Nucleus accumbens (tissue), 56 donors: ENCODE measurements at regions not wholly inside any gene's neighbourhood (a gene's known extent, or its start where the extent isn't known, plus 50 kb on each side); places are given as distances from the start of the nearest gene placed in this dataset.

Source experiments
- DNase-seq, 56 donors: peaks; one replicate each; lab custom pipeline; 2025; lab: John Stamatoyannopoulos, UW

GRCh38 chr2:51579412-51579811, 547.5 kb upstream of the NRXN1 start:
- no peak for DNase-seq

GRCh38 chr2:51575181-51575580, 543.2 kb upstream of the NRXN1 start:
- DNase-seq: no peak

GRCh38 chr2:51559026-51559425, 527.1 kb upstream of the NRXN1 start:
- no peak for DNase-seq

GRCh38 chr2:51553476-51553875, 521.5 kb upstream of the NRXN1 start:
- DNase-seq: no peak

GRCh38 chr2:51535763-51536162, 503.8 kb upstream of the NRXN1 start:
- DNase-seq: no peak

- no peak for DNase-seq
Measured at GRCh38 chr2:51534166-51534565, 502.2 kb upstream of the NRXN1 start.

- DNase-seq: no peak
Measured at GRCh38 chr2:51528156-51528555, 496.2 kb upstream of the NRXN1 start.

GRCh38 chr2:51526766-51527165, 494.8 kb upstream of the NRXN1 start:
- no peak for DNase-seq

GRCh38 chr2:51516667-51517066, 484.7 kb upstream of the NRXN1 start:
- DNase-seq: no peak

GRCh38 chr2:51511002-51511401, 479.1 kb upstream of the NRXN1 start:
- DNase-seq: peak in 2 of 56 donors; percentile 12 to 18

GRCh38 chr2:51510303-51510702, 478.4 kb upstream of the NRXN1 start:
- DNase-seq: peak in 1 of 56 donors; percentile 0

- DNase-seq: no peak
Measured at GRCh38 chr2:51505533-51505932, 473.6 kb upstream of the NRXN1 start.

GRCh38 chr2:51490576-51491234, 458.8 kb upstream of the NRXN1 start:
- no peak for DNase-seq

GRCh38 chr2:51484605-51485004, 452.7 kb upstream of the NRXN1 start:
- no peak for DNase-seq

GRCh38 chr2:51483720-51484119, 451.8 kb upstream of the NRXN1 start:
- no peak for DNase-seq

GRCh38 chr2:51472783-51473182, 440.9 kb upstream of the NRXN1 start:
- no peak for DNase-seq

- no peak for DNase-seq
Measured at GRCh38 chr2:51472300-51472699, 440.4 kb upstream of the NRXN1 start.

GRCh38 chr2:51469102-51469501, 437.2 kb upstream of the NRXN1 start:
- DNase-seq: no peak

GRCh38 chr2:51465326-51465725, 433.4 kb upstream of the NRXN1 start:
- no peak for DNase-seq

- DNase-seq: no peak
Measured at GRCh38 chr2:51454177-51454576, 422.2 kb upstream of the NRXN1 start.

GRCh38 chr2:51448911-51449310, 417.0 kb upstream of the NRXN1 start:
- no peak for DNase-seq

- no peak for DNase-seq
Measured at GRCh38 chr2:51441786-51442185, 409.9 kb upstream of the NRXN1 start.

GRCh38 chr2:51424418-51424817, 392.5 kb upstream of the NRXN1 start:
- DNase-seq: no peak
